Keratinocyte (primary cell): ENCODE measurements at regions not wholly inside any gene's neighbourhood (a gene's known extent, or its start where the extent isn't known, plus 50 kb on each side); places are given as distances from the start of the nearest gene placed in this dataset.

Experiments used
- DNase-seq: peaks from one replicate; pipeline ENCODE4 v3.0.0-alpha.2; 2011; ENCODE audit warnings: low read depth, missing footprints, low spot score
- FAIRE-seq: peaks from 2 replicates; lab custom pipeline; 2011; peaks lifted over from hg19 to GRCh38; lab: Jason Lieb, UNC
- H2AFZ ChIP-seq: 2 replicates; pipeline ENCODE4 v1.6.0; 2012; ENCODE audit warnings: low read length, control low read depth, inconsistent platforms; ENCODE audit not compliant: control insufficient read depth
- H3K27ac ChIP-seq: 2 replicates; pipeline ENCODE4 v1.5.1; 2011; ENCODE audit warnings: low read length; ENCODE audit not compliant: control insufficient read depth, insufficient read depth
- H3K27me3 ChIP-seq: 3 replicates; pipeline ENCODE4 v1.6.0; 2011; ENCODE audit warnings: low read length; ENCODE audit not compliant: control insufficient read depth, insufficient read depth; ENCODE audit errors: extremely low read depth
- H3K36me3 ChIP-seq, 2 experiments: 2 replicates in 1 of 2; 3 replicates in 1 of 2; pipeline ENCODE4 v1.5.1; 2011; ENCODE audit warnings: low read length in 2 of 2, mild to moderate bottlenecking in 1 of 2; ENCODE audit not compliant: control insufficient read depth in 2 of 2, insufficient read depth in 2 of 2; ENCODE audit errors: extremely low read depth in 1 of 2
- H3K4me1 ChIP-seq: 3 replicates; pipeline ENCODE4 v1.5.1; 2011; ENCODE audit warnings: low read length; ENCODE audit not compliant: control insufficient read depth, insufficient read depth; ENCODE audit errors: extremely low read depth
- H3K4me2 ChIP-seq: 3 replicates; pipeline ENCODE4 v1.6.0; 2011; ENCODE audit warnings: low read depth, low read length; ENCODE audit not compliant: control insufficient read depth, insufficient read depth; ENCODE audit errors: extremely low read depth
- H3K4me3 ChIP-seq, 3 experiments: fragments of 200-600 bp in 1 of 3; sonication (generic) in 1 of 3; 2 replicates in 2 of 3; 3 replicates in 1 of 3; pipeline ENCODE4 v1.5.1; 2011 to 2016; ENCODE audit warnings: low read length in 3 of 3, mild to moderate bottlenecking in 3 of 3, control low read depth in 2 of 3, inconsistent platforms in 1 of 3, low read depth in 1 of 3, mixed read lengths in 1 of 3, mixed run types in 1 of 3, moderate library complexity in 1 of 3; ENCODE audit not compliant: control insufficient read depth in 2 of 3, insufficient read depth in 2 of 3; ENCODE audit errors: extremely low read depth in 1 of 3
- H3K79me2 ChIP-seq: 2 replicates; pipeline ENCODE4 v1.6.0; 2012; ENCODE audit warnings: low read length; ENCODE audit not compliant: control insufficient read depth, insufficient read depth
- H3K9ac ChIP-seq: 3 replicates; pipeline ENCODE4 v1.6.0; 2011; ENCODE audit warnings: low read length; ENCODE audit not compliant: control insufficient read depth, insufficient read depth; ENCODE audit errors: extremely low read depth
- H3K9me1 ChIP-seq: 3 replicates; pipeline ENCODE4 v1.6.0; 2011; ENCODE audit warnings: low read length; ENCODE audit not compliant: control insufficient read depth, insufficient read depth; ENCODE audit errors: extremely low read depth
- H3K9me3 ChIP-seq: 2 replicates; pipeline ENCODE4 v1.5.1; 2012; ENCODE audit warnings: low read depth, low read length; ENCODE audit not compliant: control insufficient read depth
- H4K20me1 ChIP-seq: 3 replicates; pipeline ENCODE4 v1.6.0; 2011; ENCODE audit warnings: low read length; ENCODE audit not compliant: control insufficient read depth, insufficient read depth; ENCODE audit errors: extremely low read depth
- CTCF ChIP-seq, 3 experiments: IDR thresholded peaks in 1 of 3; conservative IDR thresholded peaks in 1 of 3; optimal IDR thresholded peaks in 1 of 3; 2 replicates in 2 of 3; 3 replicates in 1 of 3; pipeline versions ENCODE3 to v1.5.1; 2011; ENCODE audit warnings: low read length in 3 of 3, mild to moderate bottlenecking in 3 of 3, moderate library complexity in 2 of 3, control low read depth in 1 of 3, inconsistent platforms in 1 of 3; ENCODE audit not compliant: insufficient read depth in 2 of 3; ENCODE audit errors: extremely low read depth in 1 of 3
- EZH2 ChIP-seq: IDR thresholded peaks from one replicate; pipeline ENCODE4 v1.6.1; 2012; ENCODE audit warnings: inconsistent platforms, mild to moderate bottlenecking, low read length, moderate library complexity
- dilution Hi-C: fragments of 300-500 bp; cut with MboI; formaldehyde crosslinking; loops from one replicate; pipeline ENCODE4 v1.7.0; 2020; ENCODE audit warnings: low sequenced_read_pairs; ENCODE audit not compliant: extremely low pct_ligation_motif_present

GRCh38 chr6:71399279-71399678 lies 110.7 kb downstream of the OGFRL1 start:
- Histone ChIP-seq H2AFZ (no peak overlapping the region), H3K27ac (no peak overlapping the region), H3K4me3 (no peak overlapping the region), H3K27me3 (no peaks in the 10 kb centered on the region), H4K20me1 (no peaks in the 10 kb centered on the region), H3K9me1 (no peaks in the 10 kb centered on the region), H3K4me1 (peaks cover 56% of the 10 kb centered on the region), H3K4me2 (no peak overlapping the region), H3K36me3 (peaks cover 1 to 12% of the 10 kb centered on the region in 2 experiments), H3K79me2 (peaks cover 52% of the 10 kb centered on the region), H3K9me3 (no peaks in the 10 kb centered on the region), H3K9ac (no peak overlapping the region)
- TF ChIP-seq CTCF (optimal IDR thresholded peaks at IDR 0.05 in 1 of 3, IDR thresholded peaks at IDR 0.05 in 1 of 3, conservative IDR thresholded peaks at IDR 0.05 in 1 of 3; ENCODE audit: extremely low read depth in 1 of 3, insufficient read depth in 2 of 3, low read length in 3 of 3) (no peak), EZH2 (no peak)
- dilution Hi-C loops: no loop called here
- DNase-seq (no peak), FAIRE-seq (no peak)

GRCh38 chr6:71400852-71401251 lies 112.2 kb downstream of the OGFRL1 start:
- H3K9me3 ChIP-seq: no peaks in the 10 kb centered on the region
- no peaks in the 10 kb centered on the region for H3K27me3 ChIP-seq
- DNase-seq (no peak), FAIRE-seq (no peak)
- peaks cover 44% of the 10 kb centered on the region for H3K79me2 ChIP-seq
- TF ChIP-seq CTCF (optimal IDR thresholded peaks at IDR 0.05 in 1 of 3, IDR thresholded peaks at IDR 0.05 in 1 of 3, conservative IDR thresholded peaks at IDR 0.05 in 1 of 3; ENCODE audit: extremely low read depth in 1 of 3, insufficient read depth in 2 of 3, low read length in 3 of 3) (no peak), EZH2 (no peak)
- H3K27ac ChIP-seq: peak overlapping the region; percentile 20
- peaks cover 4 to 13% of the 10 kb centered on the region in 2 experiments for H3K36me3 ChIP-seq
- dilution Hi-C loops: no loop called here
- no peaks in the 10 kb centered on the region for H4K20me1 ChIP-seq
- peak overlapping the region; percentile 5 for H3K4me2 ChIP-seq
- H3K4me3 ChIP-seq: no peak overlapping the region
- H3K9ac ChIP-seq: no peak overlapping the region
- H3K4me1 ChIP-seq: peaks cover 57% of the 10 kb centered on the region
- H3K9me1 ChIP-seq: no peaks in the 10 kb centered on the region
- no peak overlapping the region for H2AFZ ChIP-seq
